ENCODE measurements at regions not wholly inside any gene's neighbourhood (a gene's known extent, or its start where the extent isn't known, plus 50 kb on each side); places are given as distances from the start of the nearest gene placed in this dataset.

- TF ChIP-seq TAF1 (conservative IDR thresholded peaks at IDR 0.05) (no peak), CTCF (IDR thresholded peaks at IDR 0.05; ENCODE audit: low read depth, low read length, missing input control) (no peak)
- TF ChIP-seq, protein P1, sequence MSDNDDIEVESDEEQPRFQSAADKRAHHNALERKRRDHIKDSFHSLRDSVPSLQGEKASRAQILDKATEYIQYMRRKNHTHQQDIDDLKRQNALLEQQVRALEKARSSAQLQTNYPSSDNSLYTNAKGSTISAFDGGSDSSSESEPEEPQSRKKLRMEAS (IDR thresholded peaks at IDR 0.05) = no peak
Observed at GRCh38 chr13:63351081-63351480, 1935.4 kb upstream of the PCDH20 start.

Data from liver (tissue), 3 donors.